Esophagus muscularis mucosa (tissue), 3 donors: ENCODE measurements at regions not wholly inside any gene's neighbourhood (a gene's known extent, or its start where the extent isn't known, plus 50 kb on each side); places are given as distances from the start of the nearest gene placed in this dataset.

Experiments
- EP300 ChIP-seq: sonication (generic); formaldehyde crosslinking; IDR thresholded peaks from one replicate; pipeline ENCODE4 v1.6.1; 2017; ENCODE audit warnings: antibody characterized with exemption
- TF ChIP-seq, protein P1 (sequence below), 3 experiments: fragments of 200-600 bp in 2 of 3; fragments of 450-650 bp in 1 of 3; sonication (generic) in 2 of 3; IDR thresholded peaks; one replicate each; pipeline ENCODE4 v1.5.1; 2017 to 2019; ENCODE audit warnings: antibody characterized with exemption in 3 of 3, mild to moderate bottlenecking in 2 of 3, moderate library complexity in 1 of 3

DNA sequence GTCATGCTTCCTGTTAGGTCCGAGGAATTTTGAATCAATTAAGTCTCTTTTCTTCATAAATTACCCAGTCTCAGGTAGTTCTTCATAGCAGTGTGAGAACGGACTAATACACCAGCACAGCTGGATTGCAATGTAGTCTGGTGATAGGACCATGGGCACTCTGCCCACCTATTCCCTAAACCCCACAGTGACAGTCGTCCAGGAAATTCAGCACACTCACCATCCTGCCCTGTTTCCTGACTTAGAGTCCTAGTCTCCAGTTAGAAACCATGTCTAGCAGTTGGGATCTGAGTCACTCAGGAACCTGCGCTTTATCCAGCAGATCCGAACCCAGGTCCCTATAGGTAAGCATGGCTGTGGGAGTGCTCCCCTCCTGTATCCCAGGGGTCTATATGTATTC lies 149.3 kb upstream of the TNR start:
- TF ChIP-seq EP300, result no peak
- TF ChIP-seq, protein P1, sequence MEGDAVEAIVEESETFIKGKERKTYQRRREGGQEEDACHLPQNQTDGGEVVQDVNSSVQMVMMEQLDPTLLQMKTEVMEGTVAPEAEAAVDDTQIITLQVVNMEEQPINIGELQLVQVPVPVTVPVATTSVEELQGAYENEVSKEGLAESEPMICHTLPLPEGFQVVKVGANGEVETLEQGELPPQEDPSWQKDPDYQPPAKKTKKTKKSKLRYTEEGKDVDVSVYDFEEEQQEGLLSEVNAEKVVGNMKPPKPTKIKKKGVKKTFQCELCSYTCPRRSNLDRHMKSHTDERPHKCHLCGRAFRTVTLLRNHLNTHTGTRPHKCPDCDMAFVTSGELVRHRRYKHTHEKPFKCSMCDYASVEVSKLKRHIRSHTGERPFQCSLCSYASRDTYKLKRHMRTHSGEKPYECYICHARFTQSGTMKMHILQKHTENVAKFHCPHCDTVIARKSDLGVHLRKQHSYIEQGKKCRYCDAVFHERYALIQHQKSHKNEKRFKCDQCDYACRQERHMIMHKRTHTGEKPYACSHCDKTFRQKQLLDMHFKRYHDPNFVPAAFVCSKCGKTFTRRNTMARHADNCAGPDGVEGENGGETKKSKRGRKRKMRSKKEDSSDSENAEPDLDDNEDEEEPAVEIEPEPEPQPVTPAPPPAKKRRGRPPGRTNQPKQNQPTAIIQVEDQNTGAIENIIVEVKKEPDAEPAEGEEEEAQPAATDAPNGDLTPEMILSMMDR (IDR thresholded peaks at IDR 0.05), result no peak
